ENCODE measurements at regions not wholly inside any gene's neighbourhood (a gene's known extent, or its start where the extent isn't known, plus 50 kb on each side); places are given as distances from the start of the nearest gene placed in this dataset.

DNA sequence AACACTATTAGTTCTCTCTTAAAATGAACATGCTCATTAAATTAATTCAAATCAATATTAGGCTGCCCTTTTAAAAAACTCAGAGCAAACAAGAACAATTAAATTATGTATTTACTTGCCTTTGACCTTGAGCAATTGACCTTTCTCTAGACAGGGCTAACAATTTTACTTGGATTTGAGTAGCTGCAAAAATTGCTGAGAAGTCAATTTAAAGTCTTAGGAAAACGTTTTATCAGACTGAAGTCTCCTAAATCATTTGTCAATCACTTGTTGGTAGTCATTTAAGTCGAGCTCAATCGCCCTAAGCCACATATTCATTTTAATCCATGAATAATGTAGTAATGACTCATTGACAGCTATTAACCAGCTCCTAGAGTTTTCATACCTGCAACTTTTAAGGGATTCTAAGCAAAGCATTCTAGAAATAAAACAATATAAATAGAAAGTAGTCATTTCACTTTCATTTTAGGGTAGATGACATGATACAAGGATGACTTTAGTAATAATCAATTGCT, 84.9 kb upstream of the SEC61G start:
- DNase-seq (ENCODE audit: insufficient read length, low spot score): no peak
- no peak for FAIRE-seq
- TF ChIP-seq SPI1 (IDR thresholded peaks at IDR 0.05; ENCODE audit: low read depth, low read length): no peak
- TF ChIP-seq TAF1 (IDR thresholded peaks at IDR 0.05; ENCODE audit: low read depth, low read length): no peak
- TF ChIP-seq POLR2A (IDR thresholded peaks at IDR 0.05; ENCODE audit: low read depth, low read length): no peak
- no peak for TF ChIP-seq PAX5 (IDR thresholded peaks at IDR 0.05; ENCODE audit: insufficient read depth, low read length, severe bottlenecking)
- no peak for TF ChIP-seq POU2F2 (IDR thresholded peaks at IDR 0.05; ENCODE audit: low read depth, low read length)
- no peak for TF ChIP-seq POLR2AphosphoS5 (IDR thresholded peaks at IDR 0.05; ENCODE audit: low read depth, low read length)

DNA sequence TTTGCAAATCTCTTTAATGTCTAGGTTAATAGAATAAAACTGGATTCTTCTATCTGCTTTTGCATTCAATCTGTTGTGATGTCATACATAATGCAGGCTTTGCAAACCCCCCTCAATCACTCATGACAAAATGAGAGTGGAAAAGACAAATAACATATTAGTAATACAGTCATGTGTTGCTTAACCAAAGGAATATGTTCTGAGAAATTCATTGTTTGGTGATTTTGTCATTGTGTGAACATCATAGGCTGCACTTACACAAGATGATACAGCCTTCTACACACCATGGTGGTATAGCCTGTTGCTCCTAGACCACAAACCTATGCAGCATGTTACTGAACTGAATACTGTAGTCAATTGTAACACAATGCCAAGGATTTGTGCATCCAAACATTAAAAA, 87.3 kb upstream of the SEC61G start:
- TF ChIP-seq PAX5 (IDR thresholded peaks at IDR 0.05; ENCODE audit: insufficient read depth, low read length, severe bottlenecking) (no peak), POLR2AphosphoS5 (IDR thresholded peaks at IDR 0.05; ENCODE audit: low read depth, low read length) (no peak), TAF1 (IDR thresholded peaks at IDR 0.05; ENCODE audit: low read depth, low read length) (no peak), SPI1 (IDR thresholded peaks at IDR 0.05; ENCODE audit: low read depth, low read length) (no peak), POU2F2 (IDR thresholded peaks at IDR 0.05; ENCODE audit: low read depth, low read length) (no peak), POLR2A (IDR thresholded peaks at IDR 0.05; ENCODE audit: low read depth, low read length) (no peak)
- FAIRE-seq (no peak), DNase-seq (ENCODE audit: insufficient read length, low spot score) (no peak)

DNA sequence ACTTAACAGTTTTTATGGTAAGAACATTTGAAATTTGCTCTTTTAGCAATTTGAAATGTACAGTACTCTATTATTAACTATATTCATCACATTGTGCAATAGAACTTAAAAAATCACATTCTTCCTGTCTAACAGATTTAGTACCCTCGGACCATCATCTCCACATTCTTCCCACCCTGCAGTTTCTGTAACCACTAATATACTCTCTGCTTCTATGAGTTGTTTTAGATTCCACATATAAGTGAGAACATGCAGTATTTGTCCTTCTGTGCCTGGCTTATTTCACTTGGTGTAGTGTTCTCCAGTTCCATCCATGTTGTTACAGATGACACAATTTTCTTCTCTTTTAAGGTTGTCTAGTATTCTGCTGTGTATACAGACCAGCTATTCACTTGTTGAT, 88.9 kb upstream of the SEC61G start:
- FAIRE-seq (no peak), DNase-seq (ENCODE audit: insufficient read length, low spot score) (no peak)
- TF ChIP-seq TAF1 (IDR thresholded peaks at IDR 0.05; ENCODE audit: low read depth, low read length): no peak
- no peak for TF ChIP-seq POLR2A (IDR thresholded peaks at IDR 0.05; ENCODE audit: low read depth, low read length)
- no peak for TF ChIP-seq PAX5 (IDR thresholded peaks at IDR 0.05; ENCODE audit: insufficient read depth, low read length, severe bottlenecking)
- TF ChIP-seq POLR2AphosphoS5 (IDR thresholded peaks at IDR 0.05; ENCODE audit: low read depth, low read length): no peak
- no peak for TF ChIP-seq POU2F2 (IDR thresholded peaks at IDR 0.05; ENCODE audit: low read depth, low read length)
- TF ChIP-seq SPI1 (IDR thresholded peaks at IDR 0.05; ENCODE audit: low read depth, low read length): no peak

DNA sequence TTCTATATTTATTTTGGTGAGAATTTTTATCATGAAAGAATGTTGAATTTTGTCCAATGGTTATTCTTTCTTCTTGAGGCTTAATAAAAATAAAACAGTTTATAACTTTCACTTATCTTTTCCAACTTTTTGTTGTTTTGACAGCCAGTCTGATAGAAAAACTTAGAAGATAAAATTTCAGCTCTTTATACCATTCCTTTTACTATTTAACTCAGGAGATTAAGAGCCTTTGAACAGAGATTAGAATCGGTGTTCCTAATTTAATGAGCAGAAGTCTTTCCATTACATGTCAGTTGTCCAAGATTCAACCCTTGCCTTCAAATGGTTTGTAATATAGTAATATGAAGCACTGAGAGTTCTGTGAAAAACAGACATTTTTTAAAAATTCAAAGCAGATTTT, 97.8 kb upstream of the SEC61G start:
- no peak for FAIRE-seq

DNA sequence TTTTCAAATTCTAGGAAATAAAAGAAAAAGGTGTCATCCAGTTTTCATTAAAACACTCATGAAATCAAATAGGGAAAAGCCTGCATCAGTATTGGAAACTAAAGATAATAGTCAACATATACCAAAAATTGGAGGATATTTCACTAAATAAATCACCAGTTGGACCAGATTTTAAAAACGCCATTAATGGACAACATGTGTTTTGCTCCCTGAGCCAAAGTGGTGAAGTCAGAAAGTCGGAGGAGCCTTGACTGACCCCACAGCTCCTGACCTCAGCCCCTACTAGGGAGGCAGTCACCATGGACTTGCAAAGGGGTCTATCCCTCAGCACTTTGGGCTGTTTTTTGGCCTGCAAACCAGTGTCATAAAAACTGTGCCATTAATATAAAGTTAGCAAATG, 98.3 kb upstream of the SEC61G start:
- DNase-seq (ENCODE audit: insufficient read length, low spot score): no peak
- no peak for TF ChIP-seq POLR2AphosphoS5 (IDR thresholded peaks at IDR 0.05; ENCODE audit: low read depth, low read length)
- TF ChIP-seq PAX5 (IDR thresholded peaks at IDR 0.05; ENCODE audit: insufficient read depth, low read length, severe bottlenecking): no peak
- TF ChIP-seq SPI1 (IDR thresholded peaks at IDR 0.05; ENCODE audit: low read depth, low read length): no peak
- TF ChIP-seq POU2F2 (IDR thresholded peaks at IDR 0.05; ENCODE audit: low read depth, low read length): no peak
- TF ChIP-seq POLR2A (IDR thresholded peaks at IDR 0.05; ENCODE audit: low read depth, low read length): no peak
- FAIRE-seq: no peak

More for the DNA sequence above, 97.8 kb upstream of the SEC61G start:
- no peak for DNase-seq (ENCODE audit: insufficient read length, low spot score)
- TF ChIP-seq POU2F2 (IDR thresholded peaks at IDR 0.05; ENCODE audit: low read depth, low read length) (no peak), PAX5 (IDR thresholded peaks at IDR 0.05; ENCODE audit: insufficient read depth, low read length, severe bottlenecking) (no peak), SPI1 (IDR thresholded peaks at IDR 0.05; ENCODE audit: low read depth, low read length) (no peak), TAF1 (IDR thresholded peaks at IDR 0.05; ENCODE audit: low read depth, low read length) (no peak), POLR2A (IDR thresholded peaks at IDR 0.05; ENCODE audit: low read depth, low read length) (no peak), POLR2AphosphoS5 (IDR thresholded peaks at IDR 0.05; ENCODE audit: low read depth, low read length) (no peak)

DNA sequence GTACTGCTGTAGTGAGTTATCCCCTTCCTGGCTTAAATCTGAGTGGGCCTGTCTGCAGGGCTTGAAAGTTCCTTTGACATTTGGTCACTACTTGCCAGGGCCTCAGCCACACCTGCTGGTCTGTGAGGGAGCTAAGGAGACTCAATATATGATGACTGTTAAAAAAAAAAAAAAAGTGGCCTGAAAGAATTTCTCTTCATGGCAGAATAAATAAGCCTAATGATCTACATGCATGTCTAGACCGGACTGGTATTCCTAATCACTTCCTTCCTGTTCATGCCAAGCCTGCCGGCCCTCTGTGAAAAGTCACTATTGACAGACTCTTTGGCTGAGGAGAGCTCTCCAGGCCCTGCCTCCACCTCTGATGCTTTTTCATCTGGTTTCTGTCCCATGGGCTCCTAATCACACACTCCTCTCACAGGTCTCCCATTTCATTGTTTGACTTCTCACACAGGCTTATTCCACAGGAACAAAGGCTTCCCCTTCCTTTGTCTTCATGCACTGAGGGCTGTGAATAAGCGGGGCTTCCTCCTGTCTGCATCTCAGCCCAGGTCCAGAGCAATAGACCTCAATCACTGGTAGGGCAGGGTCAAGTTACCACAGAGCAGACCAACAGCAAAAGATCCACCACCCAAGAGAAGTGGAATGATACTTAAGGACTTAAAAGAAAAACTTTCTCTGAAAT, 99.1 kb upstream of the SEC61G start:
- FAIRE-seq (no peak), DNase-seq (ENCODE audit: insufficient read length, low spot score) (no peak)
- TF ChIP-seq SPI1 (IDR thresholded peaks at IDR 0.05; ENCODE audit: low read depth, low read length) (no peak), PAX5 (IDR thresholded peaks at IDR 0.05; ENCODE audit: insufficient read depth, low read length, severe bottlenecking) (no peak), POU2F2 (IDR thresholded peaks at IDR 0.05; ENCODE audit: low read depth, low read length) (no peak), POLR2A (IDR thresholded peaks at IDR 0.05; ENCODE audit: low read depth, low read length) (no peak), TAF1 (IDR thresholded peaks at IDR 0.05; ENCODE audit: low read depth, low read length) (no peak), POLR2AphosphoS5 (IDR thresholded peaks at IDR 0.05; ENCODE audit: low read depth, low read length) (no peak)

DNA sequence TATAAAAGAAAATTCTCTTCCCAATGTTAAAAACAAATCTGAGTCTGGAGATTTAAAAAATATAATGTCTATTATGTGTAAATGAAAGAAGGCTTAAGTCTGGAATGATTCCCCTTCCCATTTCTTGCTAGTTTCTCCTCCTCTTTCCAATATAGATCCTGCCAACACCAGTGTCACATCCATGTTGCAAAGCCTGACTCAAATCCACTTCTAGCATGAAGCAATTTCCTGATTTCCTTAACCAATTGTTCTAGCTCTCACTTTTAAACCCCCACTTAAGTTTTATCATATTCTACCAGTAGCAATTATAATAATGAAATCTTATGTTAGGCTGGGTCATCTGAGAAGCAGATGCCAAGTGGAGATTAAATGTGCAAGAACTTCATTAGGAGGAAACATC, 100.1 kb upstream of the SEC61G start:
- DNase-seq (ENCODE audit: insufficient read length, low spot score) (no peak), FAIRE-seq (no peak)
- TF ChIP-seq POU2F2 (IDR thresholded peaks at IDR 0.05; ENCODE audit: low read depth, low read length) (no peak), SPI1 (IDR thresholded peaks at IDR 0.05; ENCODE audit: low read depth, low read length) (no peak), POLR2AphosphoS5 (IDR thresholded peaks at IDR 0.05; ENCODE audit: low read depth, low read length) (no peak), POLR2A (IDR thresholded peaks at IDR 0.05; ENCODE audit: low read depth, low read length) (no peak), TAF1 (IDR thresholded peaks at IDR 0.05; ENCODE audit: low read depth, low read length) (no peak), PAX5 (IDR thresholded peaks at IDR 0.05; ENCODE audit: insufficient read depth, low read length, severe bottlenecking) (no peak)

DNA sequence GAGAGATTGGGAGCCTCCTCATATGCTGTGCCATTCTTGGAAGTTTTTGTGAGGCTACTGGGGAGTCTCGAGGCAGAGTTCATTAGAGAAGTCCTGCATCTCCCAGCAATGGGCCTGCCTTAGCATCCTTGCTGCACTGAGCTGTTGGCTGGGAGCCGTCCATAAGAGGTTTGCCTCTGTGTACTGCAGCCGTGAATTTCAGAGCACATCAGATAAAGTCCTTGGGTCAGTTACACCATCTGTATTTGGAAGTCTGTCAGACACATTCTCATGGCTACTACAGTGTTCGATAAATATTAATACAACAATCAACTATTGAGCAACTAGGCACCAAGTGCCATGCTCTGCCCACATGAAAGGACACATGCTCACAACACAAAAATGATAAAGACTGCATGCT, 100.5 kb upstream of the SEC61G start:
- DNase-seq (ENCODE audit: insufficient read length, low spot score) (no peak), FAIRE-seq (no peak)
- TF ChIP-seq PAX5 (IDR thresholded peaks at IDR 0.05; ENCODE audit: insufficient read depth, low read length, severe bottlenecking): no peak
- no peak for TF ChIP-seq TAF1 (IDR thresholded peaks at IDR 0.05; ENCODE audit: low read depth, low read length)
- no peak for TF ChIP-seq SPI1 (IDR thresholded peaks at IDR 0.05; ENCODE audit: low read depth, low read length)
- TF ChIP-seq POLR2AphosphoS5 (IDR thresholded peaks at IDR 0.05; ENCODE audit: low read depth, low read length): no peak
- no peak for TF ChIP-seq POLR2A (IDR thresholded peaks at IDR 0.05; ENCODE audit: low read depth, low read length)
- TF ChIP-seq POU2F2 (IDR thresholded peaks at IDR 0.05; ENCODE audit: low read depth, low read length): no peak

DNA sequence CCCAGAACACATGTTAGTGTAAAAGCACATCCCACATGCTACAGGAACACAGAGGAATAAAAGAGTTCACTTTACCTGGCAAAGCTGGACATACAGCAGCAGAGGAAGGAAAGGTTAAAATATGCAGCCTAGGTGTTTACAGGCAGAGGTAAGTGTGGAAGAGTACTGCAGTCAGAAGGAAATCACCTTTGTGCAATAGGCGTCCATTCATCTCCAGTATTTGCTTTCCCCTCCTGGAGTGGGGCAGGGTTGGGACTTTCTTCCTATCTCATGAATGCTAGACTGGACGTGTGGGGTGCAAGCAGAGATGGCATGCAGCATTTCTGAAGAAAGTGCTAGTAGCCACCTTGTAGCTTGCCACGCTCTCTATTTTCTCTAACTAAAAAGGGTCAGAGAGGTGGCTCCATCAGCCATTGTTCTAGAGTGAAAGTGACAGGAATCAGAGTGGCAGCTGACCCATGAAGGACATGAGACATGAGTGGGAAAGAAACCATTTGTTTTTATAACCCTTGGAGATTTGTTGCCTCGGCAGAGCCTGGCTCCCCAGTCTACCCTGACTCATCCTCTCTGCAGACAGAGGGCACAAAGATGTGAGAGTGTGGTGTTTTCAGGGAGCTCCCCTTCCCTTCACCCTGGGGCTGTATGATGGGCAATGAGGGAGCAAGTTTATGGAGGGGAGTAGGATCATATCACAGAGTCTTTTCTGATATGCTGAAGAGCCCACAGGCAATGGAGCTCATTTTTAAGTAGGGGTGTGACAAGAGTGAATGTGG, 101.2 kb upstream of the SEC61G start:
- TF ChIP-seq PAX5 (IDR thresholded peaks at IDR 0.05; ENCODE audit: insufficient read depth, low read length, severe bottlenecking) (no peak), POLR2A (IDR thresholded peaks at IDR 0.05; ENCODE audit: low read depth, low read length) (no peak), POLR2AphosphoS5 (IDR thresholded peaks at IDR 0.05; ENCODE audit: low read depth, low read length) (no peak), POU2F2 (IDR thresholded peaks at IDR 0.05; ENCODE audit: low read depth, low read length) (no peak), TAF1 (IDR thresholded peaks at IDR 0.05; ENCODE audit: low read depth, low read length) (no peak), SPI1 (IDR thresholded peaks at IDR 0.05; ENCODE audit: low read depth, low read length) (no peak)
- no peak for FAIRE-seq
- DNase-seq (ENCODE audit: insufficient read length, low spot score): no peak
